ENCODE measurements at regions not wholly inside any gene's neighbourhood (a gene's known extent, or its start where the extent isn't known, plus 50 kb on each side); places are given as distances from the start of the nearest gene placed in this dataset.

DNA sequence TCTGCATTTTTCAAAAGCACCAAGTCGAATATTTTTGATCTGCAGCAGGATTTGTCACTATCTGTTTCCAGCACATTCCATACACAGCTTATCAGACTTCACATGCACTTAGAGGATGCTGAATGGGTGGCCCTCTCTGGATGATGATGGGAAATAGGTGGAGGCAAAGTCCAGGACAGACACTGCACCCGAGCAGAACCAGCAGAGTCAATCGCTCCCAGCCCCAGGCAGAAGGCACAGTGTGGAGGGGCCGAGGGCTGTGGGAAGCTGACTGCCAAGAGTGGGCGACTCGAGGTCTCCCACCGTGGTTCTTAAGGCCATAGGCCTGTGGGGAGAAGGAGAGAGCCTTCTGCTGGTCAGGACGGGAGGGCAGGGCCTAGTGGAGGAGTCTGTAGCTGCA lies 490.2 kb upstream of the MGMT start:
- DNase-seq (ENCODE audit: low spot score), result no peak

- no peak for DNase-seq (ENCODE audit: low spot score)
Observed at GRCh38 chr10:128978211-128978610, 488.8 kb upstream of the MGMT start.

- DNase-seq (ENCODE audit: low spot score), result no peak
Observed at GRCh38 chr10:128979405-128979804, 487.6 kb upstream of the MGMT start.

DNA sequence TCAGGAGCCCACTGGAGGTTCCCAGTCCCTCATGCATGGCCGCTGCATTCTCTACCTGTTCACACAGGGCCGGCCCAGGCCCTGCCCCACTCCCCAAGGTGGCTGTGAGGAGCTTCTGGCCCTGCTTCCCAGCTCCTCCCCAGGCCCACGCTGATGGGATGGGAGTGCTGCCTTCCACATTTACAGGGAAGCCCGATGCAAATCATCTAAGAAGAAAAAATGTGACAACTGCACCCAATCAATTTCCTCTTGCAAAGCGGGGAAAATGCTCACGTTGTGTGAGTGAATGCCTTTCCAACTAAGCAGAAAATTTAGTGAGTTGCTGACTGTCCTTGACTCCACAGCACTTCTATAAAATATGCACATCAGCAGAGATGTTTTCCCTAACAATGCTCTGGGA lies 485.8 kb upstream of the MGMT start:
- no peak for DNase-seq (ENCODE audit: low spot score)

- DNase-seq (ENCODE audit: low spot score), result no peak
Observed at GRCh38 chr10:128981881-128982615, 485.0 kb upstream of the MGMT start.

- no peak for DNase-seq (ENCODE audit: low spot score)
Observed at GRCh38 chr10:128982616-128982915, 484.5 kb upstream of the MGMT start.

GRCh38 chr10:128985036-128985435 lies 482.0 kb upstream of the MGMT start:
- DNase-seq (ENCODE audit: low spot score), result no peak

DNA sequence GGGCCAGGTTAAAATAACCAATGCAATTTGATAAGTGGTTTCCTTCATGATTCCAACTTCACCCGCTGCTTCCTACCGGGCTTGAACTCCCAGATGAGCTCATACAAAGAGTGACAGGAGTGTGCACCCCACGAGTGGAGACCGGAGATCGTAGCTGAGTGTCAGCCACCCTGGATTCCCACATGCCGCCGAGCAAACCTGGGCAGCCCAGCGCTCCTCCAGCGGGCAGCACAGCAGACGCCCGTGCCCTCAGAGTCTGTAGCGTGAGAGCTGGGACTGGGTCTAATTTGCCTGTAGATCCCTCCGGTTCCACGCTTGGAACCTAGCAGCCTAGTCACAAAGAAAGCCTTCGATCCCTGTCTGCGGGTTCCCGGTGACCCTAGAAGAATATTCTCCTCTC lies 476.1 kb upstream of the MGMT start:
- DNase-seq (ENCODE audit: low spot score), result no peak

DNA sequence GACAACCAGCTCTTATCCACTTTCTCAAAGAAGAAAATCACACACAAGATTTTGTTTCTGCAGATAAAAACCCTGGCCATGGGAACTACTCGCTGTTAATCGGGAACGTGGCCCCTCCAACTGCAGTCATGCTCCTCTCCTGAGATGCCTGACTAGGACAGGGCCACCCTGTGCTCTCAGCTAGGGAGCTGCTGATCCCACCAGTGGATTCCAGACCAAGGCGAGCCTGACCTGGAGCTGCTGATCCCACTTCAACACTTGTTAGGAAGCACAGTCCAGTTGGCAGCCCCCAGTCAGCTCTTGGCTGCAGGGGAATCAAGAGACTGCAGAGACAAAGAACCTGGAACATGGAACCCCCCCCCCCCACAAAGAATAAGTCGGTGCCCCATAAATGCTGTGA lies 474.3 kb upstream of the MGMT start:
- no peak for DNase-seq (ENCODE audit: low spot score)

- DNase-seq (ENCODE audit: low spot score), result no peak
Observed at GRCh38 chr10:128993443-128993842, 473.6 kb upstream of the MGMT start.

DNA sequence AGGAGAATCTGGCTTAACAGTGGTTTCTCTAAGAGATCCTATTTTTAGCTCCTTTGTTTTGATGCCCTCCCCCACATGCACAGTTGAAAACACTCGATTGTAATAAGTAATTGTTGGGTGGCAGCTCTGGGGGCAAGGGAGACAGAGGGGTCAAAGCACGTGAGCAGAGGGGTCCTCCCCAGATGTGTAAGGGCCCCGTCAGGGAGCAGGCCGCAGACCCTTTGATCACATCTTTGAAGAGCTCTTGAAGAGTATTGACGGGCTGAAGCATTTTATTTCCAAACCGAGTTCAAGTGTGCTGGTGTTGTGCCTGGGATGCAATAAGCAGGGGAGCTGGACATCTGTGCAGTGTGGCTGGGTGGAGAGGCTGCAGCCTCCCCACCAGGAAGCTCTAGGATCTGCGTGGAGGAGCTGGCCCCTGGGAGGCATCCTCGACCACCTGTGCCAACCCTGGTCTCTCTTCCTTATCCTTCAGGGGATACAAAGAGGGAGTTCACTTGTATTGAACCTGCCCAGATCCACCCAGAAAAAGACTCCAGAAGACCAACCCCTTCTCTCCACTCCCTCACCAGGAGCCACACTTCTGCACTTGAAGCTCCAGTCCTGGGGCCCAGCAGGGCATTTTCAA lies 473.0 kb upstream of the MGMT start:
- no peak for DNase-seq (ENCODE audit: low spot score)

GRCh38 chr10:128994598-128995143 lies 472.4 kb upstream of the MGMT start:
- DNase-seq (ENCODE audit: low spot score), result no peak

GRCh38 chr10:128995676-128996075 lies 471.4 kb upstream of the MGMT start:
- no peak for DNase-seq (ENCODE audit: low spot score)

DNA sequence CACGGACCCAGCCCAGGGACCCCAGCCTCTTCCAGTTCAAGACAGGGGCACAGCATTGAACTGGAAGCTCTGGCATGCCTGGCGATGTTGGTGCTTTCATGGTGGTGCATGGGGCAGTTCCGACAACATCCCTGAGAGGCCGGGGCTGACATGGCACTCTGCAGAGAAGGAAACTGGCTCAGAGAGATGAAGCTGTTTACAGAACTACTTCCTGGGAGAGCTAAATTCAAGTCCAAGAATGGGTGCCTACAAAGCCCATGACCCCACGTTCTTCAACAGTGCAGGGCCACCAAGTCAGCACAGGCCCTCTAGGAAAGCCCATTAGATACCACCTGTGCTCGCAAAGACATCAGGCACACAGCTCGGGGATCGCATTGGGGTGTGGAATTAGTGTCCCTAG lies 470.9 kb upstream of the MGMT start:
- no peak for DNase-seq (ENCODE audit: low spot score)

DNA sequence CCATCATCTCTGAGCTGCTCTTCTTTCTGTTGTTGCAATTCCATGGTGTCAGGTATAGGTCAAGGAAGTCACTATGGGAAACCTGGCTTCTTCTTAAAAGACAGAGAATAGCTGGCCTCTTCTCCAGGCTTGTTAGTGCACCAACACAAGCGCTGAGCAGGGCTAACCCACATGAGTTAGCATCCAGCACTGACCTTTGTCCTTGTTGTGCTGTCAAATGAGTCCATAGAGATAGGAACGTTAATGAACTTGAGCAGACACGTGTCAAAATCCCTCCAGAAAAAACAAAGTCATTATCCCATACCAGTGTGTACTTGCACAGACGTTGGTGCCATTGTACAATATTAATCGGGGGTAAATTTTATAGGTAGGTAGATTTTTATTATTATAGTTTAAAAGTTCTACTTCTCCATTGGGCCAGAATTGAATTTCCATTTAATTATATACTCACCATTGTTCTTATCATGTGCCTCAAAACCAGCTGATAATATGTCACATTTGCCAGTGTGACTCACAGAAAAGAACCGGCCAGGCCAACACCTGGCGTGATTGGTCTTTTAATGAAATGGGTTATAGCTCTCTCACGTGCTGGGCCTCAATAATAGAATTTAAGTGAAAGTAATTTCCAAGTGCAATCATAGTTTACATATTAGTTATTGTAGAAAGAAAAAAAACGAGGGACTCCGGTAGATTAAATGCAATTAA lies 468.8 kb upstream of the MGMT start:
- no peak for DNase-seq (ENCODE audit: low spot score)

GRCh38 chr10:129004398-129004797 lies 462.6 kb upstream of the MGMT start:
- DNase-seq (ENCODE audit: low spot score), result no peak

DNA sequence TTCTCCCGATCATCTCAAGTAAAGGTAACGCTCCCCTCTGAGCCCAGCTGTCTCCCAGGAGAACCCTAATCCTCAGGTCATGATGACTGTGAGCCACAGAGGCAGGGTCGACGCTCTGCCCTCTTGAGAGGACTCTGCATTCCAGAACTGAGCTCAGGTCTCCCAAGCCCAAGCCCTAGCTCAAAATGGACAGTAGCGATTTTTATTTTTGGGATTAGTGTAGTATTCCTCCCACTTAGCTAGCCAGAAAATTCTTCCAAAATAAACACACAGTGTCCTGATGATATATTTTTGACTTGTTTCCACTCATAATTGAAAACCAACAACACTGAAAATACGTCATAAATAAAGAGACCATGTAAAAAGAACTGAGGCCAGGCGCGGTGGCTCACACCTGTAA lies 462.0 kb upstream of the MGMT start:
- DNase-seq (ENCODE audit: low spot score), result no peak

- no peak for DNase-seq (ENCODE audit: low spot score)
Observed at GRCh38 chr10:129005804-129006203, 461.2 kb upstream of the MGMT start.

- no peak for DNase-seq (ENCODE audit: low spot score)
Observed at GRCh38 chr10:129018511-129018910, 448.5 kb upstream of the MGMT start.

DNA sequence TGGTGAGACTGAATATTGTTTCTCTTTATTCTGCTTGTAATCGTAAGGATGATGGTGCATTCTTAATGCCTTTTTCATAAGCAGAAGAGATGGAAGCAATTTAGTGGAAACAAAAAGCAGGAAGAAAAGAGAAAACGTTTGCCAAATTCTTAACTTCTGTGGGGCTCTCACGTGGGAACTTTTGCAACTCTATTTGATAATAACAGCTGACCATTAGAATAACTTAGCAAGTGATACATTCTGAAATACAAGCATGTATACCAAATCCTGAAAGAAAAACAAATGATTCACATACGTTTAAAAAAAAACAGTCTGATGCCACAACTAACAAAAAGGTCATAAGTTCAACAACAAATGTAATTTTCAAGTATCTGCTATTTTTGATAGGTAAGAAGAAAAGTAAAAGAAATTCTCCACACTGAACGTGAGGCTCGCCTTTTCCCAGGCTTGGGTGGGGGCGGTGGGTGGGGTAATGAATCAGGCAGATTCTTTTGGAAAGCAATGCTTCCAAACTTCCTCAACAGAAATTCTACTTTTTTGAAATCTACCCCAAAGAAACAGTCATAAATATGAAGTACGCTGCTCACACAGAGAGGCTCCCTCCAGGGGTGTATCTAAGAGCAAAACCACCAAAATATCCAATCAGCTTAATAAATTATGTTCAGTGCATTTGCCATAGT lies 446.2 kb upstream of the MGMT start:
- no peak for DNase-seq (ENCODE audit: low spot score)

DNA sequence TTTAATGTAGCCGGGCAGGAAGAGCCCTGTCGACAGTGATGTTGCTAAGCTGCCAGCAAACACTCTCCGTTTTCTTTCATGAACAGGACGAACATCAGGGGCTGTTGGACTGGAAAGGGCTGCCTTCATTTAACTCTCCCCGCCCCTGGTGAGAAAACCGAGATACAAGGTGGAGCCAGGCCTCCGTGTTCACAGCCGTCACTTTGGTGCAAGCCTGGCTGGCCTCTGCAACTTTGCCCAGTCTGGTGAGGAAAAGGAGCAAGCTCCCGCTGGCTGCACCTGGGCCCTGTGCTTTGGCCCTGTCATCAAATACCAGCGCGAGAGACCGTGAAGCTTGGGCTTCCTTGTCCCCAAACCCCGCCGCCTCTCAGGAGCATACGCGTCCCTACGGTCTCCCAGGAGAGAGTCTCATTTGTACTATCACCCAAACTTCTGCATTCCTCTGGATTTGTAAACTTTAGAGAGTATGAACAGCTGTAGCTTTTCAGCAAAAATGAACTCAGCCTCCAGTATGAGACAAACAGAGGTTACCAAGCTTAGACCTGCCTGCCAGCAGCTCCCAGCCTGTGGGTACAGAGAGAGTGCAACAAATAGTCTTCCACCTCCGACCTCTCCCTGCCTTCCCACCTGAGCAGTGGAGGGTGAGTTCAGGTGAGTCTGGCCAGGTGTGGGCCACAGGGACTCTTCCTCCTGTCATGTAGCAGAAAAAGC lies 445.3 kb upstream of the MGMT start:
- DNase-seq (ENCODE audit: low spot score), result no peak

DNA sequence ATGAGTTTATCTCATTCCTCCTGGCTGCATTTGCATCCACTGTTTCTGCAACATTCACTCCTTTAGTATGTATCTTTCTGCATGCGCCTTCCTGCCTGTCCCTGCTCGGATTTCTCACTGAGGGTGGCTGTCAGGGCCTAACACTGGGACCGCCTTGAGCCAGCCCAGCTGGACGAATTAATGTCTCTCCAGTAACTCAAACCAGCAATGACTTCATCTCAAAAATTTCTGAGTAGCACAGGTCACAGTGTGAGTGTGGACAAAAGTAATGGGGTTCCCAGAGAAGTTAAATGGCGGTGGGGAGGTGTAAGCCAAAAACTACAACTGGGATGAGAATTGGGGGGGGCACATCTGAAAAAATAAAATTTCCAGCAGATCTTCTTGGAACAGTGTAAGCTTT lies 444.0 kb upstream of the MGMT start:
- DNase-seq (ENCODE audit: low spot score), result peak; percentile 46

Measured in globus pallidus (tissue), 1 donor.